ENCODE measurements at regions not wholly inside any gene's neighbourhood (a gene's known extent, or its start where the extent isn't known, plus 50 kb on each side); places are given as distances from the start of the nearest gene placed in this dataset.

GRCh38 chr5:174159327-174160114 is 114.0 kb downstream of the NSG2 start:
- DNase-seq (ENCODE audit: low read depth) = peak; percentile 81

GRCh38 chr5:174165406-174165805 is 119.9 kb downstream of the NSG2 start:
- no peak for DNase-seq (ENCODE audit: low read depth)

GRCh38 chr5:174166231-174167079 is 120.9 kb downstream of the NSG2 start:
- no peak for DNase-seq (ENCODE audit: low read depth)

GRCh38 chr5:174167080-174167910 is 121.8 kb downstream of the NSG2 start:
- no peak for DNase-seq (ENCODE audit: low read depth)

- DNase-seq (ENCODE audit: low read depth) = peak; percentile 15
Measured at GRCh38 chr5:174172152-174172551, 126.6 kb downstream of the NSG2 start.

GRCh38 chr5:174172566-174172965 is 127.1 kb downstream of the NSG2 start:
- no peak for DNase-seq (ENCODE audit: low read depth)

- DNase-seq (ENCODE audit: low read depth) = no peak
Measured at GRCh38 chr5:174173766-174174165, 128.3 kb downstream of the NSG2 start.

GRCh38 chr5:174175716-174176268 is 130.3 kb downstream of the NSG2 start:
- DNase-seq (ENCODE audit: low read depth) = peak; percentile 17

- DNase-seq (ENCODE audit: low read depth) = no peak
Measured at GRCh38 chr5:174176511-174176910, 131.0 kb downstream of the NSG2 start.

GRCh38 chr5:174177531-174177930 is 132.0 kb downstream of the NSG2 start:
- DNase-seq (ENCODE audit: low read depth) = no peak

GRCh38 chr5:174177976-174178605 is 132.6 kb downstream of the NSG2 start:
- DNase-seq (ENCODE audit: low read depth) = no peak

GRCh38 chr5:174180639-174181038 is 135.1 kb downstream of the NSG2 start:
- DNase-seq (ENCODE audit: low read depth) = no peak

- no peak for DNase-seq (ENCODE audit: low read depth)
Measured at GRCh38 chr5:174182111-174182510, 136.6 kb downstream of the NSG2 start.

- no peak for DNase-seq (ENCODE audit: low read depth)
Measured at GRCh38 chr5:174183701-174184100, 138.2 kb downstream of the NSG2 start.

- DNase-seq (ENCODE audit: low read depth) = no peak
Measured at GRCh38 chr5:174185506-174185905, 140.0 kb downstream of the NSG2 start.

GRCh38 chr5:174186096-174186695 is 140.7 kb downstream of the NSG2 start:
- DNase-seq (ENCODE audit: low read depth) = no peak

- no peak for DNase-seq (ENCODE audit: low read depth)
Measured at GRCh38 chr5:174187001-174187400, 141.5 kb downstream of the NSG2 start.

- DNase-seq (ENCODE audit: low read depth) = no peak
Measured at GRCh38 chr5:174187481-174187880, 142.0 kb downstream of the NSG2 start.

- DNase-seq (ENCODE audit: low read depth) = peak; percentile 28
Measured at GRCh38 chr5:174188295-174188694, 142.8 kb downstream of the NSG2 start.

- no peak for DNase-seq (ENCODE audit: low read depth)
Measured at GRCh38 chr5:174189654-174190541, 144.4 kb downstream of the NSG2 start.
